GM21576 (cell line): ENCODE measurements at regions not wholly inside any gene's neighbourhood (a gene's known extent, or its start where the extent isn't known, plus 50 kb on each side); places are given as distances from the start of the nearest gene placed in this dataset.
"Not testable (repeated sequence)": the region's sequence is repeated elsewhere in the genome, so short reads cannot be mapped to it uniquely, and the experiment has no call there.

ENCODE experiments used
- ATAC-seq: cut with Tn5 transposase; IDR thresholded peaks from one replicate; pipeline ENCODE4 v1.9.1; 2021; ENCODE audit warnings: mild to moderate bottlenecking, moderate library complexity; ENCODE audit not compliant: unreplicated experiment

GRCh38 chr5:34188001-34188822 lies 145.2 kb upstream of the C1QTNF3 start:
- not testable (repeated sequence) for ATAC-seq

DNA sequence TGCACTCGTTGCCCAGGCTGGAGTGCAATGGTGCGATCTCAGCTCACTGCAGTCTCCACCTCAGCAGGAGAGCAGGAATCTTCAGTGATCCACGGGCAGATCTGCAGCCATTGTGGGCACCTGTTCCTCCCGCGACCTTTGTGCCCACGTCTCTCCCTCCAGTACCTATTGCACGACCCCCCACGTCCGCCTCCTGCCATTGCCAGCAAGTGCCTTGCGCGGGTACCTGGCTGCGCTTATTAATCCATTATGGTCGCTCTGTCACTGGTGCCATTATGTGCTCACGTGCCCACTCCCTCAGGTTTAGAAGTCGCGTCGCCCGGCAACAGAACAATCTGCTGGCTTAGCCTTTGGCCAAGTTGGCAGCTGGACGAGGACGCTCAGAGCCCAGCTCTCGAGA lies 146.2 kb upstream of the C1QTNF3 start:
- ATAC-seq = not testable (repeated sequence)

DNA sequence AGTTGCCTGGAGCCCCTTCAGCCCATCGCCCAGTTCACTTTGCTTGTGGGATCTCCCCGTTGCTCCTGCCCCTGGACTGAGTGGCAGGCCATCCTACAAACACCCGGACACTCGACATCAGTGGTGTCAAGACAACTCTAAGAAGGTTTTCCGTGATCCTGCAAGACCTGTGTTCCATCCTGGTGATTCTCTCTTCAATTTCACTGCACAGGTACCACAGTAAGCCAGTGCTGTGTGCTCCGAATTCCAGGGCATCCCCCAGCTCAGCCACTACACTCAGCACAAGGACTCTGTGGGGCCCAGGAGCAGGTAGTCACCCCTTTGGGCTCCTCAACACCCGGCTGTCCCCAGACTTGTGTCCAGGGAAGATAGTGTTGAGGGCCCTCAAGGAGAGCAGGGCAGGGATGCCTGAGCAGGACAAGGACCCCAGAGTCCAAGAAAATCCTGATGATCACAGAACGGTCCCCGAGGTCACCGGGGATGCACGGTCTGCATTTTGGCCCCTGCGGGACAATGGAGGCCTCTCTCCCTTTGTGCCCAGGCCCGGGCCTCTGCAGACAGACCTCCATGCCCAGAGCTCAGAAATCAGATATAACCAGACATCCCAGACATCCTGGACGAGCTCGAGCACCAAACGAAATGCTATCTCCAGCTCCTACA lies 146.9 kb upstream of the C1QTNF3 start:
- not testable (repeated sequence) for ATAC-seq

- ATAC-seq = not testable (repeated sequence)
Measured at GRCh38 chr5:34190466-34190865, 147.5 kb upstream of the C1QTNF3 start.

GRCh38 chr5:34191279-34191744 lies 148.3 kb upstream of the C1QTNF3 start:
- ATAC-seq = not testable (repeated sequence)

- not testable (repeated sequence) for ATAC-seq
Measured at GRCh38 chr5:34192064-34192922, 149.3 kb upstream of the C1QTNF3 start.

- ATAC-seq = not testable (repeated sequence)
Measured at GRCh38 chr5:34192923-34193262, 149.9 kb upstream of the C1QTNF3 start.

DNA sequence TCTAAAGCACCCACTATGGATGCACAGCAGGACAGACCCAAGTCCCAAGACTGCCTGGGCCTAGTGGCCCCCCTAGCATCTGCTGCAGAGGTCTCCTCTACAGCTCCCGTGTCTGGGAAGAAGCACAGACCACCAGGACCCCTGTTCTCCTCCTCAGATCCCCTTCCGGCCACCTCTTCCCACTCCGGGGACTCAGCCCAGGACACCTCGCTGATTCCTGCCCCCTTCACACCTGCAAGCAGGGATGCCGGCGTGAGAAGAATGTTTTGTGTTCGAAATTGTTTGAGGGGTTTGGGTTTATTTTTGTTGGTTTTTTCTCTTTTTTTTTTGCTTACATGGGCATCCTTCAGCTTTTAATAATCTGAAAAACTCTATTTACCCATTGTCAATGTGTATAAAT lies 150.3 kb upstream of the C1QTNF3 start:
- not testable (repeated sequence) for ATAC-seq

DNA sequence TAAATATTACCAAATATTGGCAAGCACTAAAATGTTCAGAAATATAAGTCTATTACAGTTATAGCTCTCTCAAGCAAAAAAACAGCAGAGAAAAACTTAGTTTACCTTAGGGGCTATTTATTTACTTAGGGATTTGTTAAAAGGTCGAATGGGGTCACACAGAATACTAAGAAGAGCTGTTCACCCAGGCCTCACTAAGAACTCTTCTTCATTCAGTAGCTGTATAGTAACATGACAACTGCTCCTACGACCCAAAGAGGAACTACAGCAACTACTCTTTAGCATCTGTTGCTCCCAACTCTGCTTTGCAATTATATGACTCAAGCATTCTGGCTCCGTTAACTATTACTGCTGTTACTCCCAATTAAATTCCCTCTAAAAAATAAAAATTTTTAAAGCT lies 150.8 kb upstream of the C1QTNF3 start:
- not testable (repeated sequence) for ATAC-seq

GRCh38 chr5:34196091-34196490 lies 153.1 kb upstream of the C1QTNF3 start:
- not testable (repeated sequence) for ATAC-seq

DNA sequence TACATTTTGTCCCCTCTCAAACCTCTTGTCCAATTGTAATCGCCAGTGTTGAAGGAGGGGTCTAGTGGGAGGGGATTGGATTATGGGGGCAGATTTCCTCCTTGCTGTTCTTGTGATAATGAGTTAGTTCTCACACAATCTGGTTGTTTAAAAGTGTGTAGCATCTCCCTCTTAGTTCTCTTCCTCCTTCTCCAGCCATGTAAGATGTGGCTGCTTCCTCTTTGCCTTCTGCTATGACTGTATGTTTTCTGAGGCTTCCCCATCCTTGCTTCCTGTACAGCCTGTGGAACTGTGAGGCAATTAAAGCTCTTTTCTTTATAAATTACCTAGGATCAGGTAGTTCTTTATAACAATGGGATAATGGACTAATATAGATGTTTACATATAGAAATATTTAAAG lies 162.3 kb upstream of the C1QTNF3 start:
- not testable (repeated sequence) for ATAC-seq

DNA sequence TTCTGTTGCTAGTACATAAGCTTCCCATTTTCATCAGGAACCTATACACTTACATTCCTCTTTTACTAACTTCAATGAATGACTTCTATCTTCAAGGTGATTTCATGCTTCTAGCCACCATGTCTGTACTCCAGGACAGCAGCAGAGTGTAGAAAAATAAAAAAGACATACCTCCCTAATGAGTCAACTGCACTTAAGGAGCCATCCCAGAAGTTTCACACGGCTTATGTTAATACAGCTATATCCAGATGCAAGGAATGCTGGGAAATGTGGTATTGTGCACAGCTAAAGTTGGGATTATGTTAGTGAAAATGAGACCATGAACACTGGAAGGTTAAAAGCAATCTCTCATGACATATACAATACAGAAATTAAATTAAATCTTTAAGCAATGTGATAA lies 174.4 kb upstream of the C1QTNF3 start:
- ATAC-seq = not testable (repeated sequence)

GRCh38 chr5:34221329-34222073 lies 178.5 kb upstream of the C1QTNF3 start:
- ATAC-seq = not testable (repeated sequence)

- ATAC-seq = not testable (repeated sequence)
Measured at GRCh38 chr5:34223158-34223557, 180.1 kb upstream of the C1QTNF3 start.

GRCh38 chr5:34230402-34230801 lies 187.4 kb upstream of the C1QTNF3 start:
- not testable (repeated sequence) for ATAC-seq

GRCh38 chr5:34243802-34244201 lies 200.8 kb upstream of the C1QTNF3 start:
- not testable (repeated sequence) for ATAC-seq

DNA sequence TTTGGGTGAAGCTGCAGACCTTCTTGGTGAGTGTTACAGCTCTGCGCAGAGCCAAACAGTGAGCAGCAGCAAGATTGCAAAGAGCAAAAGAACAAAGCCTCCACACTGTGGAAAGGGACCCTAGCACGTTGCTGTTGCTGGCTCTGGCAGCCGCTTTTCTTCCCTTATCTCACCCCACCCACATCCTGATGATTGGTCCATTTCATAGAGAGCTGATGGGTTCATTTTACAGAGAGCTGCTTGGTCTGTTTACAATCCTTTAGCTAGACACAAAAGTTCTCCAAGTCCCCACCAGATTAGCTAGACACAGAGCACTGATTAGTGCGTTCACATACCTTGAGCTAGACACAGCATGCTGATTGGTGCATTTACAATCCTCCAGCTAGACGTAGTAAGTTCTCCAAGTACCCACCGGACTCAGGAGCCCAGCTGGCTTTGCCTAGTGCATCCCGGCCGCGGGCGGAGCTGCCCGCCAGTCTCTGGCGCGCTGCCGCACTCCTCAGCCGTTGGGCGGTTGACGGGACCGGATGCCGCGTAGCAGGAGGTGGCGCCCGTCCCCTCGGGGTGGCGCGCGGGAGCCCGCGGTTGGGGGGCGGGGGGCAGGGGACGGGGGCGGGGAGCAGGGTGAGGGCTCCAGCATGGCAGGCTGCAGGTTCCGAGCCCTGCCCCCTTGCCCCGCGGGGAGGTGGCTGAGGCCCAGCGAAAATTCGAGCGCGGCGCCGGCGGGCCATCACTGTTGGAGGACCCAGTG lies 201.4 kb upstream of the C1QTNF3 start:
- ATAC-seq = peak; percentile 40

DNA sequence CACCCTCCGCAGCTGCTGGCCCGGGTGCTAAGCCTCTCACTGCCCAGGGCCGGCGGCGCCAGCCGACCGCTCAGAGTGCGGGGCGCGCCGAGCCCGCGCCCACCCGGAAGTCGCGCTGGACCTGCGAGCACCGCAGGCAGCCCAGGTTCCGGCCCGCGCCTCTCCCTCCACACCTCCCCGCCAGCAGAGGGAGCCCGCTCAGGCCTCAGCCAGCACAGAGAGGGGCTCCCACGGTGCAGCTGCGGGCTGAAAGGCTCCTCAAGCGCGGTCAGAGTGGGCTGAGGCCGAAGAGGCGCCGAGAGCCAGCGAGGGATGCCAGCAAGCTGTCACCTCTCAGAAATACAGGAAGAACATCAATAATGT lies 202.0 kb upstream of the C1QTNF3 start:
- peak; percentile 50 for ATAC-seq

GRCh38 chr5:34245813-34246212 lies 202.8 kb upstream of the C1QTNF3 start:
- not testable (repeated sequence) for ATAC-seq

DNA sequence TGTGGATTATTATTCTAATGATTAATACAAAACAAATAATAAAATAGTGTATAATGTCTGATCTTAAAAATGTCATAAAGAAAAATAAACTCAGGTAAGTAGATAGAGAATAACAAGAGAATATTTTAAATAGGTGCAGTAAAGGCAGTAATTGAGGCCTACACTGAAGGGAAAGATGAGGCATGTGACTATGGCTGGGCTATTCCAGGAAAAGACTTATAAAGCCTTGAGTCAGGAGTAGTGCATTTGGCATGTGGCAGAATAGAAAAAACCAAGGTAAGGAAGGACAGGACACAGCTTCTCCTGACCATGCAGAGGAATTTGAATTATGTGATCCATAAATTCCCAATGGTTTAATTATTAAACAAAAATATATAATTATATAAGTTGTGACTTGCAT lies 215.6 kb upstream of the C1QTNF3 start:
- ATAC-seq = not testable (repeated sequence)
